NCI-H1436 treated with DMSO at 0.1 percent for 48 hours (cell line): ENCODE measurements at regions not wholly inside any gene's neighbourhood (a gene's known extent, or its start where the extent isn't known, plus 50 kb on each side); places are given as distances from the start of the nearest gene placed in this dataset.
"Not testable (repeated sequence)": the region's sequence is repeated elsewhere in the genome, so short reads cannot be mapped to it uniquely, and the experiment has no call there.

Source experiments
- DNase-seq: peaks from one replicate; lab custom pipeline; 2025; lab: John Stamatoyannopoulos, UW

DNA sequence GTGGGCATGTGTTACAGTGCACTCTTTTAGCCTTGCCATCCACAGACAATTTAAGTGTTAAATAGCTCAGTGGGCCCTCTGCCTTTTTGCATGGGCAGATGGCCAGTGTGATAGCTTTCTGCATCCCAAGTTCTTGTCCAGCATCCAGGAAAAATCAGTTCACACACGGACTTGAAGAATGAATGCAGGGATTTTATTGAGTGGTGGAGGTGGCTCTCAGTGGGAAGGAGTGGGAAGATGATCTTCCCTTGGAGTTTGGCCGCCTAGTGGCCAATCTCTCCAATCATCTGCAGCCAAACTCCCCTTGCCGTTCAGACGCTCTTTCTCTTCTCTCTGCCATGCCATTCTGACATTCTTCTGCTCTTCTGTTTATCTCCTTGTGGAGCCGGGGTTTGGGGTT lies 322.4 kb upstream of the GRAMD2B start:
- DNase-seq, result no peak

DNA sequence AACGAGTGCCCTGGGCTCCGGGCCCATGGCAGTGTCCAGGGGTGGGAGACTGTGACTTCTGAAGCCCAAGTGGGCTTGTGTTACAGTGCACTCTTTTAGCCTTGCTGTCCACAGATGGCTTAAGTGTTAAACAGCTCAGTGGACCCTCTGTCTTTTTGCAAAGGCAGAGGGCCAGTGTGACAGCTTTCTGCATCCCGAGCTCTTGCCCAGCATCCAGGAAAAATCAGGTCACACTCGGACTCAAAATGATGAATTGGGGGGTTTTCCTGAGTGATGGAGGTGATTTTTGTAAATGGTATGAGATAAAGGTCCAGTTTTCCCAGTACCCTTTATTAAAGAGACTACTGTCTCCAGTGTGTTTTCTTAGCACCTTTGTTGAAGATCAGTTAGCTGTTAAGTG lies 321.3 kb upstream of the GRAMD2B start:
- no peak for DNase-seq

DNA sequence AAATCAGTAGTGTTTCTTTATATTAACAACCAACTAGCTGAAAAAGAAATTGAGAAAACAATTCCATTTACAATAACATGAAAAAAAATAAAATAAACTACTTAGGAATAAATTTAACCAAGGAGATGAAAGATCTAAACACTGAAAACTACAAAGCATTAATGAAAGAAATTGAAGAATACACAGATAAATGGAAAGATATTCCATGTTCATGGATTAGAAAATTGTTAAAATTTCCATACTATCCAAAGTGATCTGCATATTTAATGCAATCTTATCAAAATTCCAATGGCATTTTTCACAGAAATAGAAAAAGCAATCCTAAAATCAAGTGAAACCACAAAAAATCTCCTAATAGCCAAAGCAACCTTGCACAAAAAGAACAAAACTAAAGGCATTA lies 320.2 kb upstream of the GRAMD2B start:
- DNase-seq, result no peak

DNA sequence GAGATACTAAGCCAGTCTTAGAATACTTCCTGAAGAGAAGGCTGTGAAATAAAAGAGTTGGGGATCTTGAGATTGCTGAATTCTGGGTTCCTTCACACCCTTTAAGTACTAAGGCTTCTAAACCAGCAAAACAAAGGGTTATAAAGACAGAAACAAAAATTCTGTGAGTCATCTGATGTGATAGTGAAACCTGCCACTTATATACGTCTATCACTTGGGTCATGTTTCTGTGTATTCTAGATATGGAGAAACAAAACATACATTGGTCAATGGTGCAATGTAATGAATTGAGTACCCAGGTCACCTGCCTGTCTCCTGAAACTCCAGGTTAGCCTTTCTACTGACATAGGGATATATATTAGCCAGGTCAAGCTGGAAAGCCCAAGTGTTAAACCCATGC lies 319.3 kb upstream of the GRAMD2B start:
- no peak for DNase-seq

DNA sequence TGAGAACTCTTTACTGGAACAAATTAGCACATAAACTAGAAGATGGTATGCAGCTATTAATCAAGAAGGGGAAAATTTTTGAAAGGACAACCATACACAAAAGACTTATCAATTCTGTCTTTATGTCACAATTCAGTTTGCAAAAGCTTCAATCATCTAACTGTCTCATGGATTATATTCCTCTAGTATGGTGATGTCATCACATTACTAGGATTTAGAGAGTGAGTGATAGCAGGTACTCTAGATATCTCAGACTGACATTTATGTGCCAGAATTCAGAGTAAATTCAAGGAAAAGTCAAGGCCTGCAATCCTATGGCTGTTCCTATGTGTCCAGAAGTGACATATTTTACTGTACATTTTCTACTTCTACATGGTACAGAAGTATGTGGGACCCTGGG lies 318.9 kb upstream of the GRAMD2B start:
- no peak for DNase-seq

DNA sequence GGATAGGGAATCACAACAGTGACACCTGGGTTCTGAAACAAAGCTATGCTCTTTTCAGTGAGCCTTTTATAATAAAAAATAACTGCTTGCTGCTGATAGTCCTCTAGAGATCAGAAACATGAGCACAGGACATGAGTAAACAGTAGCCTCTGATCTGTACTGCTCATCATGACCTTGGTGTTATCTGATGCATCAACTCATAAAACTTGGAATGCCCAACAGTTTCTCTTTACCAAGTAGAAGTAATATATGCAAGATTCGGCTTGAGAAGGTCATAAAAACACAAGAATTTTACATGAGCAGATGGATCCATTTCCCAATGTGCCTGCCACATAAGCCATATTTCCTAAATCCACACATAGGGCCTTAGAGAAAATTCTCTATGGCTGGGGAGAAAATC lies 318.3 kb upstream of the GRAMD2B start:
- no peak for DNase-seq

DNA sequence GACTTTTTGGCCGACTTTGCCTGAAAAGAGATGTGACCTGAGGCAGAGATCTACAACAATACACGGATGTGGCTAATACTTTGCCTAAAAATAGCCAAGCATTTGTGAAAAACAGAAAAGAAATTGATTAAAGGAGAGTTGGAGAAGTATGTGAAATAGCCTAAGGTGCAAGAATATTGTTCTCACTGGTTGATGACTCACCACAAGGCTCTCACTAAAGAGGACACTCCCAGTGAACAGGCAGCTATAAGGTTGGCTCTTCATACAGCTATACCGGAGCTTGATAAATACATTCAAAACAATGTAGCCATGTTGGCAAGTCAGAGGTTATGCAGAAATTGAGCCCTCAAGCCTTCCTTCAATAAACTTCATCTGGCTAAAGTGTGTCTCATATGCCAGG lies 317.2 kb upstream of the GRAMD2B start:
- no peak for DNase-seq

DNA sequence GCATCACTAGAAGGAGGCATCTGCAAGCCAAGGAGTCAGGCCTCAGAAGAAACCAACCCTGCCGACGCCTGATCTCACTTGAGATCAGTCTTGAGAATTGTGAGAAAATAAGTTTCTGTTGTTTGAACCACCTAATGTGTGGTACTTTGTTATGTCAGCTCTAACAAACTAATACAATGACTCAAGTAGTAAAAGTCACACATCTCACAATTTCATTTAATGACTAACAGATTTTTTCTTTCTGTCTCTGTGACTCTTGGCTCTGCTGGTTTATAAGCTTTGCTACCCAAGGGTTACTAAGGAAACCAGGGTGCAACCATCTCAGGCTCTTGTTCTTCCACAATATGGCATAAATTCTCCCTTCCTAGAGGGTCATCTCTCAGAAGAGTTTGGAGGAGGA lies 315.8 kb upstream of the GRAMD2B start:
- DNase-seq, result no peak

DNA sequence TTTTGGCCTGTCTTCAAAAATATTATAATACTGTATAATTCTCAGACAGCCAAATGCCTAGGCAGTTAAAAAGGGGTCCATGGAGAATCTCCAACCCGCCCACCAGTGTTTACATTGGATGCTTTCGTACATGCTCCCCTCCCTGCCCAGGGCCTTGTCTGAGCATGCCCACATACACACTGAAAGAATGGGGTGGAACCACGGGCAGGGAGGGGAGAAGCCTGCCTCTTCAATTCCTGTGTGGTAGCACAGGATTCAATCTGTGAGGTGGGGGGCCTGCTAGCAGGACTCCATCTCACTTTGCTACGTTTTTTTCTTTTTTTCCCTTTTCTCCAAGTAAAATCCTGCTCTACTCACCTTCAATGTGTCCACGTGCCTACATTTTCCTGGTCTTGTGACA lies 314.7 kb upstream of the GRAMD2B start:
- DNase-seq, result no peak

DNA sequence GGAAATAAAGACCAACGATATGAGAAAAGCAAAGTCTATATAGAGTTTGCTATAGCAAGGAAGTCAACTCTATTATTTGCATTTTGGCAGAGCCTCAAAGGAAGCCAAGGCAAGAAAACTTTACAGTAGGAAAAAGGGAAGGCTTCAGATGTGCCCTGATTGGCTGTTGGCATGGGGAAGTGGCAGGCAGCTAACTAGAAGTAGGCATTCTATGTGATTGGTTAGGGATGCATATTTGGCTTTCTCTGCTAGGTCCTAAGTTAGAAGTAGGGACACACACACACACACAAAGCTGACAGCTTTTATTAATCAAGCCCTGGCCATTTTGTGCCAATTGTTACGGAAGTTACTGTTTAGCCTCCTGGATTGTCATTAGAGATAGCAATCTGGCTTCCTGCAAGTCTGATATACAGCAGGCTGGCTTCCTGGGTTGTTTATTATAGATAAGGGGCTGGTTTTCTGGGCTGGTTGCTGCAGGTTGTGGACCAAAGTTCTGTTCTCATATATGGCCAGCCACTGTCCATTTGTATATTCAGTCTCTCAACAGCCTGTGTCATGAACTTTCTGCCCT lies 308.1 kb upstream of the GRAMD2B start:
- no peak for DNase-seq

DNA sequence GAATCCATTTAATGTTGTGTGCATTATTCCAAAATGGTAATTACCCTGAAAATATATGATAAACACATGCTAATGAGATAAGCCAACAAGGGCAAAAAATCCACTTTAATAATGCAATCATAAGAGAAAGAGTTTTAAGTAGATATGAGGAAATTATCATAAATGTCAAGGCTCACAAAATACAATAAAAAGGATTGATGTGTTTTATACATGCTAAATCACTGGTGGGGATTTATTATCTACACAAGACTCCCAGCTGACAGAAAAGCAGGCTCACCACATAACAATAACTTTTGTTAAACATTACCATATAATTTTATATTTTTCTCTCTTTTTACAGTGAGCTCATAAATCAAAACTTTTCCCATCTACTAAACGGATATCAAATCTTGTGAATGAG lies 306.2 kb upstream of the GRAMD2B start:
- DNase-seq, result no peak

DNA sequence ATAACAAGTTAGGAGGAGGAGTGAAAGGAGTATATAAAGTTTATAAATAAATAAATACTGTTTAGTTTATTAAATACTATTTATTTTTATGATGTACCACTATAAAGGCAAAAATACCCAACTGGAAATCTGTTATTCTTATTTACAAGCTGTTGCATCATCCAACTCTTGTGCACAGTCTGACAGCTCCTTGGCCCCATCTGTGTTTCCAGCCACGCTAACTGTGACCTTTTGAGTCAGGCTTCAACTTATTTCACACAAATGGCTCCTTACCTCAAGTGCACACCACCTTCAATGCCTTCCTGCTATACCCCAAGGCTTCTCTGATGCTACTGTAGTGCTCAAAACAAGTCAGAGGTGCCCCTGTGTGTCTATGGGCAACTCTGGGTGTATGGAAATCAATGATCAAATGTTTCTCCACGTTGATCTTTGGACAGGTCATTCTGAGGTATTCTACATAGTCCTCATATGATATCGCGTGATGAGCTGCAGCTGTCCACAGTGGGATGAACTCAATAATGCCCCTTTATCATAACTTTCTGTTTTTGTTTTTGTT lies 303.2 kb upstream of the GRAMD2B start:
- DNase-seq, result no peak

DNA sequence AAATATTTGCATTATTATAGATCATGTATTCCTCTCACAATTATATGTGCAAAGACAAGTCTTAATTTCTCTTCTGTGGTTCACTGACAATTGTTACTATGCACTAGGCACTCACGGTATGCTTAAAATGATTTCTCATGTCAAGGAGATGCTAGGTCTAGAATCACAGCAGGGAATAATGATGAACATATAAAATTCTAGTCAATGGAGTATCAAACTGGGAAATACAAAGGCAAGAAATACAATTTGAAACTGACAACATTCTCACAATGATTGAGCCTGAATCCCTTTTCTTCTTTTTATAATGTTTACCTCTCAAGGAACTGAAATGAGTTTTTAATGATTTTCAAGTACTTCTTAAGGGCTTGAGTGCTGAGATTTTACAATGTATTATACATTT lies 302.3 kb upstream of the GRAMD2B start:
- DNase-seq, result no peak

DNA sequence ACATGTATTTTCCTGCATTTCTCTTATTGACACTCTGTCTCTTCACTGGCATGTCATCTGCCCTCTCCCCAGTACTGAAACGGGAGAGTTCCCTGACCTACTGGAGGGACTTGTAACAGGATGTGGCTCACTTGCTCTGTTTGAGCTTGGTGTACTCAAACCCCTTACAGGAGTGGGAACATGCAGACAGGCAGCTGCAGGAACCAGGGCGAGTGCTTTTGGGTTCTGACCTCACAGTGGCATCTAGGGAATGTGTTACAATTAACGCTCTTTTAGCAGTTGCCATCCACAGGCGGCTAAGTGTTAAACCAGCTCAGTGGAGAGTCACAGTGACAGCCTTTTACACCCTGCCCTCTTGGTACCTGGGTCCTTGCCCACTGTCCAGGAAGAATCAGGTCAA lies 300.3 kb upstream of the GRAMD2B start:
- no peak for DNase-seq

DNA sequence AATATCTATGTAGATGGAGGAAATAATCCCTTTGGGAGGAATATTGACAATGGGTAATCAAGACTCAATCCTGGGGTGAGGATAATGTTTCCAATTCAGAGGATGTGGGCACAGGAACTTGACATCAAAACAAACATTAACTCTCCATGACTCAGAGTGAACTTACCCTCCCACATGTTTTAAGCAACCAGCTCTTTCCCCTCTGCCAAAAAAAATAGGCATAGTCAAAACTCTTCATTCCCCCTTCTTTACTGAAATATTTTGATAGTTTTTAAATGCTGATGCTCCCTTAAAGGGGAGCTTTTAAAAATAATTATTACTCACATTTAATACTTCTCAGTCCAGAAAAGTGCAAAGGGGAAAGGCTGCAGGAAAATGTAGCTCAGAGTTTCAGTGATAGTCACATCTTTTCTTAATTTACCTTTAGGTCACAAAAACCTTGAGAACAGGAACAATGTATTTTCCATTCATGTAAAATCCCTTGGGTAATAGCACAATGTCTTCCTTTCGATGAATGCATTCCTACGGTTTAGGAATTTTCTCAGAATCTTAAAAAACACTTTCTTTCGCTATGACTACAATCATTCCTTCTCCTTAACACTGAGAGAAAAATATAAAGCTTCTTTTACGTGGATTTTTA lies 298.4 kb upstream of the GRAMD2B start:
- no peak for DNase-seq

DNA sequence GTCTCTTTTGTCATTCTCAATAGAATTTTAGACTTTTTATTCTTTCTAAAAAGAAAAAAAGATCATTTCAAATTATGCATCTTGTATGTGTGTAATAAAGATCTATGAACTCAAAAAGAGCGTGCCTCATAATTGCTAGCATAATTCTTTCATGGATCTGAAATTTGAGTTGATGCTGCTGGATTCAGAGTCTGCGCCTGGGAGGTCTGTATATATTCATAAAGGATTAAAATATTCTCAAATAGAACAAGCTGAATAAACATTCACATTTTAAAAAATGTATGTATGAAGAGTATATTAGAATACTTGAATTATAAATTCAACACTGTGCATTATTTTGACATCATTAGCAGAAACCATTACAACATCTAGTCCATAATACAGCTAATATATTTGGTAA lies 297.8 kb upstream of the GRAMD2B start:
- DNase-seq, result no peak

DNA sequence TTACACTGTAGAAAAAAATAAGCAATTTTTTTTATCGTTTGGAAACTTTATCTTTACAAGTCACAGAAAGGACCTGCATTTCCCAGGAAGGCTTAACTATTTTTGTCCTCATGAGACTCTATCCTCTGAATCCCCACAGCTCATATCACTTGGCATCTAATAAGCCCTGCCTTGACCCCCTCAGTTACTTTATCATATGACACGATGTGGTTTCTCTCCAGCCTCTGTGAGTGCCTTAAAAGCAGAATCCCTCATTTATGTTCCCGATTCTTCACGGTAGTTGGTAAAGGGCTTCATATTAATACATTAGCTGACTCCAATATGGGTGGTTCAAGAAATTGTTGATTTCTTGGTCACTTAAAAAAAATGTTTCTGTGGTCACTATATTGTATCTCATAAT lies 296.6 kb upstream of the GRAMD2B start:
- DNase-seq, result no peak

DNA sequence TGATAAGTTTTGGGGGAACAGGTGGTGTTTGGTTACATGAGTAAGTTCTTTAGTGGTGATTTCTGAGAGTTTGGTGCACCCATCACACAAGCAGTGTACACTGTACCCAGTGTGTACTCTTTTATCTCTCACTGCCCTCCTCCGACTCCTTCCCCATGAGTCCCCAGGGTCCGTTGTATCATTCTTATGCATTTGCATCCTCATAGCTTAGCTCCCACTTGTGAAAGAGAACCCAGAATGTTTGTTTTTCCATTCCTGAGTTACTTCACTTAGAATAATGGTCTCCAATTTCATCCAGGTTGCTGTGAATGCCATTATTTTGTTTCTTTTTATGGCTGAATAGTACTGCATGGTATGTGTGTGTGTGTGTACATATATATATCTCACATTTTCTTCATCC lies 295.8 kb upstream of the GRAMD2B start:
- DNase-seq, result not testable (repeated sequence)

DNA sequence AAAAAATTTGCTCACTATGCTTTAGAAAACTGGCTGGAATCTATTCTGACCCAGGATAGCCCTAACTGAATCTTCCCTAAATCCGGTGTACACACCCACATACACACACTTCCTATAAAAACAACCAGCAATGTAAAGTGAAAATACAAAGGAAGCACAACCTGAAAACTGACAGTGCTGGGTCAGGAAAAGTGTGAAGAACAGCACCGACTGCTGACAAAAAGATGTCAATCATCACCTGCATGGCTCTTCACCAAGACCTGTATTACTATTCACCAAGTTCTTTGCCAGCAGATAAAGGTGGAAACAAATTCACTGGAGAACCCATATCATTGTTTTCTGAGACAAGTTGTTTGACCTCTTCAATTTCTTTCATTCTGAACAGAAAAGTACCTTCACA lies 293.8 kb upstream of the GRAMD2B start:
- DNase-seq, result no peak

DNA sequence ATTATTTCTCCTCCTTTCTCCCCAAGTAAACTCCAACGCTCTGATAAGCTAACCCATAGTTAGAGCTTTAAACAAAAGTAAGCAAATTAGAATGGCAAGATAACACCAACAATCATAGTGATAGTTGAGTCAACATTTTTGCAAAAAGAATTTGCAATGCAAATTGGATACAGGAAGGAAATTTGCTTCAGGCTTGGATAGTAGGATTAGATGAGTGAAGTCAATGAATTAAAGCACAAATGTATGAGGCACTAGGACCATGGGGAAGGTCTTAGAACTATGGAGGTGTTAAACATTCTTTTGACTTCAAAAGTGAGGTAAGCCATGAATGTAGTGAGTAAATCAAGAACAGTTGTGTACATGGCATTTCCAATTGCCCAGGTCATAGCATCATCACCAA lies 289.8 kb upstream of the GRAMD2B start:
- DNase-seq, result no peak

DNA sequence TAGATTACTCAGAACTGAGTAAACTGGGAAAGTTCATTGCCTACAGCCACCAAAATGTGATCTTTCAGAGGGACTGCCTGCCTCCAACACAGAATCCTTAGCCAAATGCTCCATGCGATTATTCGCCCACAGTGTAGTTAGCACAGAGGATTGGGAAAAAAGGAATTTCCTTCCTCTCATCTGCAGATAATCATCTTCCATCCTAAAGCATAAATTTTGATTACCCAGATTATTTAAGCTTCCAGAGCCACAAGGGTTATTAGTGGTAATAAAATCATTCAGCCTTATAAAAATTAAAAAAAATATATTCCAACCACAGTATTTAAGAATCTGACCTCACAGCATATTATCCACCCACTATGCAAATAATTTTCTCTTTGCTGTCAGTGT lies 285.3 kb upstream of the GRAMD2B start:
- DNase-seq, result no peak

DNA sequence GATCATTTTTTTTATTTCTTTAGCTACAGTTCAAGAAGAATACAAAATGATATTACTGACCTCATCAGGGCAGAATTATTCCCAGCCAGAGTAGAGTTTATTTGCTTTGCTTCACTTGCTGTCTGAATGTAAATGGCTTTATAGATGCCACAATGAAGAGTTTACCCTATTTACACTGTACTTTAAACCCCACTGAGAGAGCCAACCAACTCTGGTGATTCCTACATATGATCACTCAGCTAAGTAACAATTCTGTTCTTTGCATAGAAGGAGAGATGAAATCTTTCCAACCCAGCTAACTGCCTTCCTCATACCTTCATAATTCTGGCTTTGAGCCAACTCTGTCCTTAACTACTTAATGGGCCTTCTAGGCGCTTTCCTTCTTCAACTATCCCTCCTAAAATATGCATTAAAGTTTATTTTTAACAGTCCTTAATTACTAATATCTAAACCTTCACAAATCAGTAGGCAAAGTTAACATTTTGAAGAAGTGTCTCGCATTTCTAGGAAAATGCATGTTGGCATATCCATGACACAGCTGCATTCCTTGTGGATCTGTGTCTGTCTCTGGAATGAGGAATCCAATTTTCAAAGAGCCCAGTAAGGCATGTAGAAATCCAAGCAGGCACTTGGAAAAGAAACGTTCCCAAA lies 284.8 kb upstream of the GRAMD2B start:
- no peak for DNase-seq

DNA sequence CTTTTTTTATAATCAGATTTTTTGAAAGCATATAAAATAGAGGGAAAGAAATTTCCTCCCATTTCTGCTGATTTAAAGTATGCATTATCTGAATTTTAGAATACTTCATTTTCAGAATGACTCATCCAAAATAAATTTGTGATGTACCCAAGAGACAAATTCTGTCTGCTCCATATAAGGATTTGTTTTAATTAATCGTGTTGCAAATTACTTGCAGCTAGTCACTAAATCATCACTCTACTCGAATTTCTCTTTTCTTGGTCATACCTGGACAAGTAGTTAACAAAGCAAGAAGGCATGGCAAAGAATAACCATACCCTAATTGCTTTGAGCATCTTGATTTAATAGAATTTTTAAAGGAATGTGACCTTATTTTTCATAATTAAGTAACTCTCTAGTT lies 284.1 kb upstream of the GRAMD2B start:
- DNase-seq, result no peak

DNA sequence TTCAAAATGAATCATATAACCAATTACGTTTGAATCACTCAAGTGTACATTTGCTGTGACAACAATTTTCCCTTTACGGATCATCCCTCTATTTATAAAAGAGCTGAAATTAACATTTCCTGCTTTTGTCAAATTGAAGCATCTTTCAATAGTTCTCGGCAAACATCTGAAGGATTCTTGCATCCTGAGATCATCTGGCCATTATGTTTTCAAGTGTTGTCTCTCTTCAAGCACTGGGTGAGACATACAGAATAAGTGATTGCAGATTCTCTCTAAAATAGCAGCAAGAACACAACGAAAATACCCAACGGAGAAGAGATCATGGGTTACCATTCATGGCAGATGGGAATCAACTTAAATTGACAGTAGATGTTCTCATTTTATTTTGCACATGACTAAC lies 283.4 kb upstream of the GRAMD2B start:
- DNase-seq, result no peak
